HCT116 (cell line): ENCODE measurements at regions not wholly inside any gene's neighbourhood (a gene's known extent, or its start where the extent isn't known, plus 50 kb on each side); places are given as distances from the start of the nearest gene placed in this dataset.

Experiments
- ATAC-seq: fragments of 200-7000 bp; cut with Tn5 transposase; 2 replicates; pipeline ENCODE4 v1.9.1; 2020; ENCODE audit warnings: mild to moderate bottlenecking, moderate library complexity
- BruUV-seq: library from RNA; stranded (reverse); fragments of 400-500 nt; replicated peaks from 2 replicates; lab custom pipeline; 2021; lab: Mats Ljungman, UMichigan
- CTCF ChIA-PET: fragments of 300-600 bp; sonication (Branson Sonifier 250); formaldehyde crosslinking; loops from one replicate; lab custom pipeline; 2021; ENCODE audit warnings: antibody characterized with exemption; lab: Charles Lee
- POLR2A ChIA-PET: fragments of 300-600, 350-600 bp; sonication (Branson Sonifier 250); formaldehyde crosslinking; loops from one replicate; lab custom pipeline; 2021; ENCODE audit warnings: antibody characterized with exemption; lab: Charles Lee
- RAD21 ChIA-PET, 2 experiments: fragments of 300-600 bp; sonication (Branson Sonifier 250); formaldehyde crosslinking; loops; one replicate each; lab custom pipeline; 2023; ENCODE audit warnings: low total read pairs in 2 of 2; ENCODE audit not compliant: uncharacterized antibody in 2 of 2, unreplicated experiment in 2 of 2, low non-redundant PET in 1 of 2; lab: Charles Lee
- DNase-seq: peaks from one replicate; pipeline ENCODE4 v3.0.0-alpha.2; 2010; ENCODE audit warnings: low read depth, low spot score
- H2AFZ ChIP-seq: fragments of 200-600 bp; shearing (Covaris generic), sonication (generic); 2 replicates; pipeline ENCODE4 v1.6.1; 2017; ENCODE audit warnings: low read depth, mixed run types, mixed read lengths, antibody characterized with exemption, low read length; ENCODE audit not compliant: poor library complexity, severe bottlenecking
- H3K27ac ChIP-seq: 2 replicates; pipeline ENCODE4 v1.5.1; 2012; ENCODE audit warnings: low read depth, low read length
- H3K27me3 ChIP-seq: fragments of 200-600 bp; sonication (generic); 2 replicates; pipeline ENCODE4 v1.6.1; 2016; ENCODE audit warnings: mixed run types, low read length, mixed read lengths; ENCODE audit not compliant: insufficient read depth
- H3K36me3 ChIP-seq, 2 experiments: fragments of 200-500 bp in 1 of 2; fragments of 200-600 bp in 1 of 2; sonication (Bioruptor generic) in 1 of 2; sonication (generic) in 1 of 2; 2 replicates each; pipeline versions ENCODE4 v1.5.1 to v1.6.1; 2014 to 2016; ENCODE audit warnings: low read length in 2 of 2, inconsistent platforms in 1 of 2, mixed read lengths in 1 of 2, mixed run types in 1 of 2; ENCODE audit not compliant: insufficient read depth in 2 of 2, control insufficient read depth in 1 of 2
- H3K4me1 ChIP-seq, 2 experiments: fragments of 200-600 bp in 1 of 2; sonication (generic) in 1 of 2; 2 replicates each; pipeline versions ENCODE4 v1.5.1 to v1.6.1; 2012 to 2017; ENCODE audit warnings: low read length in 2 of 2, inconsistent platforms in 1 of 2, mild to moderate bottlenecking in 1 of 2, mixed read lengths in 1 of 2, mixed run types in 1 of 2, moderate library complexity in 1 of 2; ENCODE audit not compliant: insufficient read depth in 2 of 2, control insufficient read depth in 1 of 2
- H3K4me2 ChIP-seq: fragments of 200-600 bp; sonication (generic); 2 replicates; pipeline ENCODE4 v1.6.1; 2017; ENCODE audit warnings: mixed run types, low read length, mixed read lengths
- H3K4me3 ChIP-seq, 2 experiments: fragments of 200-600 bp in 1 of 2; sonication (generic) in 1 of 2; replicated peaks in 1 of 2; 2 replicates each; pipeline ENCODE4 v1.5.1; 2011 to 2016; ENCODE audit warnings: low read length in 2 of 2, control low read depth in 1 of 2, low read depth in 1 of 2, mild to moderate bottlenecking in 1 of 2, mixed read lengths in 1 of 2, mixed run types in 1 of 2
- H3K79me2 ChIP-seq: fragments of 200-600 bp; sonication (generic); 2 replicates; pipeline ENCODE4 v1.6.1; 2017; ENCODE audit warnings: mild to moderate bottlenecking, mixed run types, low read length, moderate library complexity, mixed read lengths; ENCODE audit not compliant: insufficient read depth
- H3K9ac ChIP-seq: fragments of 200-600 bp; sonication (generic); 2 replicates; pipeline ENCODE4 v1.6.1; 2016; ENCODE audit warnings: low read length, mixed read lengths
- H3K9me2 ChIP-seq: fragments of 200-600 bp; sonication (generic), shearing (Covaris generic); 2 replicates; pipeline ENCODE4 v1.6.1; 2017; ENCODE audit warnings: mixed run types, mild to moderate bottlenecking, moderate library complexity; ENCODE audit not compliant: insufficient read depth
- H3K9me3 ChIP-seq, 2 experiments: fragments of 200-500 bp in 1 of 2; fragments of 200-600 bp in 1 of 2; sonication (Bioruptor generic) in 1 of 2; sonication (generic) in 1 of 2; 2 replicates each; pipeline ENCODE4 v1.6.1; 2014 to 2017; ENCODE audit warnings: low read length in 2 of 2, mixed read lengths in 2 of 2, inconsistent platforms in 1 of 2, low read depth in 1 of 2, mild to moderate bottlenecking in 1 of 2, mixed run types in 1 of 2, moderate library complexity in 1 of 2; ENCODE audit not compliant: control insufficient read depth in 1 of 2, insufficient read depth in 1 of 2
- H4K20me1 ChIP-seq: fragments of 200-600 bp; sonication (generic), shearing (Covaris generic); 2 replicates; pipeline ENCODE4 v1.6.1; 2017; ENCODE audit warnings: mixed run types, mild to moderate bottlenecking, moderate library complexity; ENCODE audit not compliant: insufficient read depth
- CBX3 ChIP-seq: IDR thresholded peaks from 2 replicates; pipeline ENCODE4 v1.6.1; 2012; ENCODE audit warnings: low read depth
- CEBPB ChIP-seq: IDR thresholded peaks from 2 replicates; pipeline ENCODE4 v1.6.1; 2012; ENCODE audit warnings: low read depth
- EGR1 ChIP-seq: IDR thresholded peaks from 2 replicates; pipeline ENCODE4 v1.6.1; 2012; ENCODE audit warnings: low read depth
- EZH2 ChIP-seq: fragments of 200-600 bp; sonication (generic); IDR thresholded peaks from 2 replicates; pipeline ENCODE4 v1.6.1; 2017; ENCODE audit warnings: antibody characterized with exemption, mixed run types
- EZH2phosphoT487 ChIP-seq: fragments of 200-600 bp; IDR thresholded peaks from 2 replicates; pipeline ENCODE4 v1.6.1; 2018; ENCODE audit warnings: antibody characterized with exemption, borderline replicate concordance
- FOSL1 ChIP-seq: IDR thresholded peaks from 2 replicates; pipeline ENCODE4 v1.6.1; 2012; ENCODE audit warnings: low read depth
- JUND ChIP-seq: IDR thresholded peaks from 2 replicates; pipeline ENCODE4 v1.6.1; 2012
- POLR2A ChIP-seq: IDR thresholded peaks from 2 replicates; pipeline ENCODE4 v1.7.0; 2011; ENCODE audit warnings: borderline replicate concordance; ENCODE audit not compliant: insufficient read depth, insufficient read length; ENCODE audit errors: extremely low read depth
- POLR2AphosphoS5 ChIP-seq: IDR thresholded peaks from 2 replicates; pipeline ENCODE4 v1.6.1; 2011; ENCODE audit warnings: mild to moderate bottlenecking, low read depth, low read length, moderate library complexity
- SIN3A ChIP-seq: IDR thresholded peaks from 2 replicates; pipeline ENCODE4 v1.6.1; 2012; ENCODE audit warnings: low read depth
- SP1 ChIP-seq: IDR thresholded peaks from 2 replicates; pipeline ENCODE4 v1.6.1; 2012; ENCODE audit warnings: low read depth
- SRF ChIP-seq: IDR thresholded peaks from 2 replicates; pipeline ENCODE4 v1.6.1; 2012; ENCODE audit warnings: low read depth
- TCF7L2 ChIP-seq: IDR thresholded peaks from 2 replicates; pipeline ENCODE4 v1.7.0; 2011; ENCODE audit warnings: borderline replicate concordance, inconsistent platforms; ENCODE audit not compliant: insufficient read depth, insufficient read length; ENCODE audit errors: extremely low read depth
- ZFX ChIP-seq: fragments of 450-650 bp; IDR thresholded peaks from 2 replicates; pipeline ENCODE4 v1.6.1; 2017
- ZNF274 ChIP-seq: fragments of 200-500 bp; sonication (Bioruptor generic); IDR thresholded peaks from 2 replicates; pipeline ENCODE4 v1.6.1; 2014; ENCODE audit warnings: mild to moderate bottlenecking, low read depth, low read length, inconsistent platforms
- intact Hi-C: fragments of 100-400 bp; cut with micrococcal nuclease; formaldehyde crosslinking; loops from 2 replicates; pipeline ENCODE4 v1.10.0; 2022
- TF ChIP-seq, protein P1 (sequence below): IDR thresholded peaks from 2 replicates; pipeline ENCODE4 v1.6.1; 2012; ENCODE audit warnings: low read depth
- TF ChIP-seq, protein P2 (sequence below): IDR thresholded peaks from 2 replicates; pipeline ENCODE4 v1.6.1; 2012
- TF ChIP-seq, protein P3 (sequence below): IDR thresholded peaks from 2 replicates; pipeline ENCODE4 v1.6.1; 2012

DNA sequence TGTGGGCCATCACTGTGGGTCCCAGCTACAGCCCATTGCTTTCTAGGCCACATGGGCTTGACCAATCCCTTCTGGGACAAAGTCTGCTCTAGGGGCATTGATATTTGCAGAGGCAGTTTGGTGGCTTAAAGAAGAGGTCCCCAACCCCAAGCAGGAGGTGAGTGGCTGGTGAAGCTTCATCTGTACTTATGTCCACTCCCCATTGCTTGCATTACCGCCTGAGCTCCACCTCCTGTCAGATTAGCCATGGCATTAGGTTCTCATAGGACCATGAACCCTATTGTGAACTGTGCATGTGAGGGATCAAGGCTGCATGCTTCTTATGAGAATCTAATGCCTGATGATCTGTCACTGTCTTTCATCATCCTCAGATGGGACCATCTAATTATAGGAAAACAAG lies 54.4 kb upstream of the CADM1 start:
- ATAC-seq (no peak), DNase-seq (no peak)
- no peak overlapping the region for H3K4me3 ChIP-seq
- CTCF ChIA-PET, result no interaction called here
- no peaks in the 10 kb centered on the region for H3K27me3 ChIP-seq
- H3K36me3 ChIP-seq, result no peaks in the 10 kb centered on the region
- H3K9me2 ChIP-seq, result no peaks in the 10 kb centered on the region
- peaks cover 0 to 13% of the 10 kb centered on the region in 2 experiments; a peak in 2 of 4 replicates for H3K9me3 ChIP-seq
- H3K9ac ChIP-seq, result no peak overlapping the region
- intact Hi-C loops, result no loop called here
- H4K20me1 ChIP-seq, result no peaks in the 10 kb centered on the region
- H3K27ac ChIP-seq, result no peak overlapping the region
- BruUV-seq, result no TSS peak
- no peak overlapping the region for H2AFZ ChIP-seq
- H3K4me1 ChIP-seq, result no peaks in the 10 kb centered on the region
- TF ChIP-seq ZNF274, result no peak
- TF ChIP-seq, protein P1, sequence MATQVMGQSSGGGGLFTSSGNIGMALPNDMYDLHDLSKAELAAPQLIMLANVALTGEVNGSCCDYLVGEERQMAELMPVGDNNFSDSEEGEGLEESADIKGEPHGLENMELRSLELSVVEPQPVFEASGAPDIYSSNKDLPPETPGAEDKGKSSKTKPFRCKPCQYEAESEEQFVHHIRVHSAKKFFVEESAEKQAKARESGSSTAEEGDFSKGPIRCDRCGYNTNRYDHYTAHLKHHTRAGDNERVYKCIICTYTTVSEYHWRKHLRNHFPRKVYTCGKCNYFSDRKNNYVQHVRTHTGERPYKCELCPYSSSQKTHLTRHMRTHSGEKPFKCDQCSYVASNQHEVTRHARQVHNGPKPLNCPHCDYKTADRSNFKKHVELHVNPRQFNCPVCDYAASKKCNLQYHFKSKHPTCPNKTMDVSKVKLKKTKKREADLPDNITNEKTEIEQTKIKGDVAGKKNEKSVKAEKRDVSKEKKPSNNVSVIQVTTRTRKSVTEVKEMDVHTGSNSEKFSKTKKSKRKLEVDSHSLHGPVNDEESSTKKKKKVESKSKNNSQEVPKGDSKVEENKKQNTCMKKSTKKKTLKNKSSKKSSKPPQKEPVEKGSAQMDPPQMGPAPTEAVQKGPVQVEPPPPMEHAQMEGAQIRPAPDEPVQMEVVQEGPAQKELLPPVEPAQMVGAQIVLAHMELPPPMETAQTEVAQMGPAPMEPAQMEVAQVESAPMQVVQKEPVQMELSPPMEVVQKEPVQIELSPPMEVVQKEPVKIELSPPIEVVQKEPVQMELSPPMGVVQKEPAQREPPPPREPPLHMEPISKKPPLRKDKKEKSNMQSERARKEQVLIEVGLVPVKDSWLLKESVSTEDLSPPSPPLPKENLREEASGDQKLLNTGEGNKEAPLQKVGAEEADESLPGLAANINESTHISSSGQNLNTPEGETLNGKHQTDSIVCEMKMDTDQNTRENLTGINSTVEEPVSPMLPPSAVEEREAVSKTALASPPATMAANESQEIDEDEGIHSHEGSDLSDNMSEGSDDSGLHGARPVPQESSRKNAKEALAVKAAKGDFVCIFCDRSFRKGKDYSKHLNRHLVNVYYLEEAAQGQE, result no peak
- H3K79me2 ChIP-seq, result no peaks in the 10 kb centered on the region
- no peak overlapping the region for H3K4me2 ChIP-seq
- RAD21 ChIA-PET, result no interaction called here
- POLR2A ChIA-PET, result no interaction called here

DNA sequence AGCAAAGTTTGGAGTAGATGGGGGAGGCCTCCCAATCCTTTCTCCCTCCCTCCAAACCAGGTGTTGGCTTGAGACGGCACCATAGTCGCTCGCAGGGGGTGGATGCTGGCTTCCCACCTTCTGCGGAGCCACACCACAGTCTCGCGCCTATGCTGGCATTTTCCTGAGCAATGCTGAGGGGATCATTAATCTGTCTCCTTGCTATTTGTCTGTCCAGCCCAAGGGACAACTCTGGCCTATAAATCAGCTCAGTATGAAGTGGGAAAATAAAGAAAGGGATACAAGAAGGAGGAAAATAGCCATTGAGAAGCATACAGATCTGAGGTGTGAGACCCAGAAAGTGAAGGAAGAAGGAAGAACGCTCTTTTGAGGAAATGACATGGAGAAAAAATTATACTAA lies 53.5 kb upstream of the CADM1 start:
- RAD21 ChIA-PET, result no interaction called here
- BruUV-seq, result no TSS peak
- Histone ChIP-seq H4K20me1 (no peaks in the 10 kb centered on the region), H3K9me3 (peaks cover 0 to 16% of the 10 kb centered on the region in 2 experiments; a peak in 2 of 4 replicates), H3K9me2 (no peaks in the 10 kb centered on the region), H3K4me1 (no peaks in the 10 kb centered on the region), H3K4me3 (no peak overlapping the region), H2AFZ (no peak overlapping the region), H3K27me3 (no peaks in the 10 kb centered on the region), H3K27ac (no peak overlapping the region), H3K36me3 (no peaks in the 10 kb centered on the region), H3K79me2 (no peaks in the 10 kb centered on the region), H3K9ac (no peak overlapping the region), H3K4me2 (no peak overlapping the region)
- CTCF ChIA-PET, result no interaction called here
- DNase-seq (no peak), ATAC-seq (no peak)
- intact Hi-C loops, result no loop called here
- POLR2A ChIA-PET, result no interaction called here
- TF ChIP-seq EZH2phosphoT487, result no peak
- TF ChIP-seq CEBPB, result no peak
- TF ChIP-seq FOSL1, result no peak
- TF ChIP-seq, protein P2, sequence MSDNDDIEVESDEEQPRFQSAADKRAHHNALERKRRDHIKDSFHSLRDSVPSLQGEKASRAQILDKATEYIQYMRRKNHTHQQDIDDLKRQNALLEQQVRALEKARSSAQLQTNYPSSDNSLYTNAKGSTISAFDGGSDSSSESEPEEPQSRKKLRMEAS, result no peak
- TF ChIP-seq SIN3A, result no peak
- no peak for TF ChIP-seq ZFX
- no peak for TF ChIP-seq EZH2
- no peak for TF ChIP-seq ZNF274
- no peak for TF ChIP-seq CBX3
- TF ChIP-seq, protein P3, sequence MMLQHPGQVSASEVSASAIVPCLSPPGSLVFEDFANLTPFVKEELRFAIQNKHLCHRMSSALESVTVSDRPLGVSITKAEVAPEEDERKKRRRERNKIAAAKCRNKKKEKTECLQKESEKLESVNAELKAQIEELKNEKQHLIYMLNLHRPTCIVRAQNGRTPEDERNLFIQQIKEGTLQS, result no peak
- no peak for TF ChIP-seq SRF
- no peak for TF ChIP-seq TCF7L2
- TF ChIP-seq SP1, result no peak
- no peak for TF ChIP-seq POLR2AphosphoS5
- no peak for TF ChIP-seq EGR1
- TF ChIP-seq POLR2A, result no peak
- TF ChIP-seq JUND, result no peak
